PC-3 (cell line): ENCODE measurements at regions not wholly inside any gene's neighbourhood (a gene's known extent, or its start where the extent isn't known, plus 50 kb on each side); places are given as distances from the start of the nearest gene placed in this dataset.

Experiments
- ATAC-seq: fragments of 200-7000 bp; cut with Tn5 transposase; 2 replicates; pipeline ENCODE4 v1.9.1; 2020; ENCODE audit warnings: mild to moderate bottlenecking, moderate library complexity
- BruUV-seq: library from RNA; stranded (reverse); fragments of 400-500 nt; replicated peaks from 2 replicates; lab custom pipeline; 2021; lab: Mats Ljungman, UMichigan
- CTCF ChIA-PET: fragments of 300-600 bp; sonication (Branson Sonifier 250); formaldehyde crosslinking; loops from one replicate; lab custom pipeline; 2022; ENCODE audit warnings: antibody characterized with exemption; lab: Charles Lee
- POLR2A ChIA-PET: fragments of 300-600 bp; sonication (Branson Sonifier 250); formaldehyde crosslinking; loops from one replicate; lab custom pipeline; 2022; ENCODE audit warnings: antibody characterized with exemption; ENCODE audit not compliant: unreplicated experiment; lab: Charles Lee
- DNase-seq: peaks from one replicate; pipeline ENCODE4 v3.0.0-alpha.2; 2015
- H2AFZ ChIP-seq: fragments of 300-600 bp; sonication (generic); 2 replicates; pipeline ENCODE4 v1.6.0; 2016; ENCODE audit warnings: antibody characterized with exemption, low read length
- H3F3A ChIP-seq: fragments of 300-600 bp; sonication (generic); one replicate; pipeline ENCODE4 v1.6.0; 2017; ENCODE audit warnings: antibody characterized with exemption, low read length, control low read depth, mild to moderate bottlenecking; ENCODE audit not compliant: unreplicated experiment
- H3K27ac ChIP-seq: fragments of 300-600 bp; sonication (generic); 2 replicates; pipeline ENCODE4 v1.5.1; 2016; ENCODE audit warnings: mild to moderate bottlenecking, low read length
- H3K27me3 ChIP-seq: fragments of 300-600 bp; sonication (generic); 2 replicates; pipeline ENCODE4 v1.6.1; 2016; ENCODE audit warnings: low read length, mixed read lengths
- H3K36me3 ChIP-seq: fragments of 300-600 bp; sonication (generic); 2 replicates; pipeline ENCODE4 v1.6.1; 2016; ENCODE audit warnings: low read depth, mixed run types, low read length, mixed read lengths
- H3K4me1 ChIP-seq: fragments of 300-600 bp; sonication (generic); 2 replicates; pipeline ENCODE4 v1.5.1; 2016; ENCODE audit warnings: low read length; ENCODE audit not compliant: insufficient read depth
- H3K4me2 ChIP-seq: fragments of 300-600 bp; sonication (generic); 2 replicates; pipeline ENCODE4 v1.6.0; 2016; ENCODE audit warnings: low read length
- H3K4me3 ChIP-seq: fragments of 300-600 bp; sonication (generic); 2 replicates; pipeline ENCODE4 v1.5.1; 2016; ENCODE audit warnings: mild to moderate bottlenecking, low read length, mixed read lengths
- H3K79me2 ChIP-seq: fragments of 300-600 bp; sonication (generic); 2 replicates; pipeline ENCODE4 v1.6.1; 2017; ENCODE audit warnings: low read length, mixed read lengths
- H3K9ac ChIP-seq: fragments of 300-600 bp; sonication (generic); 2 replicates; pipeline ENCODE4 v1.6.0; 2016; ENCODE audit warnings: mild to moderate bottlenecking, low read length
- H3K9me2 ChIP-seq: fragments of 300-600 bp; sonication (generic); replicated peaks from 2 replicates; pipeline ENCODE4 v1.6.1; 2016; ENCODE audit warnings: mixed run types, low read length, mixed read lengths
- H3K9me3 ChIP-seq: fragments of 300-600 bp; sonication (generic); 2 replicates; pipeline ENCODE4 v1.6.1; 2016; ENCODE audit warnings: low read length, mixed read lengths
- H4K20me1 ChIP-seq: fragments of 300-600 bp; sonication (generic); 2 replicates; pipeline ENCODE4 v1.6.1; 2016; ENCODE audit warnings: low read length, mixed read lengths
- EZH2 ChIP-seq: fragments of 300-600 bp; sonication (generic); IDR thresholded peaks from one replicate; pipeline ENCODE4 v1.6.1; 2017; ENCODE audit warnings: antibody characterized with exemption, mild to moderate bottlenecking, low read length; ENCODE audit not compliant: unreplicated experiment
- EZH2phosphoT487 ChIP-seq: fragments of 300-600 bp; sonication (generic); IDR thresholded peaks from 2 replicates; pipeline ENCODE4 v1.6.1; 2018; ENCODE audit warnings: mild to moderate bottlenecking, antibody characterized with exemption, low read length, borderline replicate concordance
- intact Hi-C: fragments of 100-400 bp; cut with micrococcal nuclease; formaldehyde crosslinking; loops from 2 replicates; pipeline ENCODE4 v1.9.0; 2023
- TF ChIP-seq, protein P1 (sequence below): fragments of 300-600 bp; sonication (generic); conservative IDR thresholded peaks from 2 replicates; pipeline ENCODE4 v1.5.1; 2017; ENCODE audit warnings: antibody characterized with exemption, low read depth, mild to moderate bottlenecking, low read length

DNA sequence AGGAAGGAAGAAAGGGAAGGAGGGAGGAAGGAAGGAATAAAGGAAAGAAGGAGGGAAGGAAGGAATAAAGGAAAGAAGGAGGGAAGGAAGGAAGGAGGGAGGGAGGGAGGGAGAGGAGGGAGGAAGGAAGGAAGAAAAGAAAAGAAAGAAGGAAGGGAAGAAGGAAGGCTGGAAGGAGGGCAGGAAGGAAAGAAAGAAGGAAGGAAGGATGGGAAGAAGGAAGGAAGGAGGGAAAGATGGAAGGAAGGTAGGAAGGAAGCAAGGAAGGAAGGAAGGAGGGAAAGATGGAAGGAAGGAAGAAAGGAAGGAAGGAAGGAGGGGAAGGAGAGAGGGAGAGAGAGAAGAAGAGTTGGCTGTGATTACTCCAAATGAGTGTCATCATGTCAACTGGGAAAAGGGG, 190.6 kb downstream of the ACKR3 start:
- H3K36me3 ChIP-seq = no peaks in the 10 kb centered on the region
- H3K4me2 ChIP-seq = no peak overlapping the region
- no peaks in the 10 kb centered on the region for H3K79me2 ChIP-seq
- H3K4me1 ChIP-seq = no peaks in the 10 kb centered on the region
- no peaks in the 10 kb centered on the region for H3F3A ChIP-seq
- POLR2A ChIA-PET = no interaction called here
- ATAC-seq (no peak), DNase-seq (no peak)
- no peak overlapping the region for H3K4me3 ChIP-seq
- no peaks in the 10 kb centered on the region for H3K9me2 ChIP-seq
- CTCF ChIA-PET = no interaction called here
- H3K9me3 ChIP-seq = no peaks in the 10 kb centered on the region
- TF ChIP-seq EZH2phosphoT487 = no peak
- no peak for TF ChIP-seq EZH2
- TF ChIP-seq, protein P1, sequence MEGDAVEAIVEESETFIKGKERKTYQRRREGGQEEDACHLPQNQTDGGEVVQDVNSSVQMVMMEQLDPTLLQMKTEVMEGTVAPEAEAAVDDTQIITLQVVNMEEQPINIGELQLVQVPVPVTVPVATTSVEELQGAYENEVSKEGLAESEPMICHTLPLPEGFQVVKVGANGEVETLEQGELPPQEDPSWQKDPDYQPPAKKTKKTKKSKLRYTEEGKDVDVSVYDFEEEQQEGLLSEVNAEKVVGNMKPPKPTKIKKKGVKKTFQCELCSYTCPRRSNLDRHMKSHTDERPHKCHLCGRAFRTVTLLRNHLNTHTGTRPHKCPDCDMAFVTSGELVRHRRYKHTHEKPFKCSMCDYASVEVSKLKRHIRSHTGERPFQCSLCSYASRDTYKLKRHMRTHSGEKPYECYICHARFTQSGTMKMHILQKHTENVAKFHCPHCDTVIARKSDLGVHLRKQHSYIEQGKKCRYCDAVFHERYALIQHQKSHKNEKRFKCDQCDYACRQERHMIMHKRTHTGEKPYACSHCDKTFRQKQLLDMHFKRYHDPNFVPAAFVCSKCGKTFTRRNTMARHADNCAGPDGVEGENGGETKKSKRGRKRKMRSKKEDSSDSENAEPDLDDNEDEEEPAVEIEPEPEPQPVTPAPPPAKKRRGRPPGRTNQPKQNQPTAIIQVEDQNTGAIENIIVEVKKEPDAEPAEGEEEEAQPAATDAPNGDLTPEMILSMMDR = no peak
- intact Hi-C loops = no loop called here
- no peak overlapping the region for H3K9ac ChIP-seq
- no peak overlapping the region for H3K27ac ChIP-seq
- H4K20me1 ChIP-seq = no peaks in the 10 kb centered on the region
- no peaks in the 10 kb centered on the region for H3K27me3 ChIP-seq
- no peak overlapping the region for H2AFZ ChIP-seq
- no TSS peak for BruUV-seq

DNA sequence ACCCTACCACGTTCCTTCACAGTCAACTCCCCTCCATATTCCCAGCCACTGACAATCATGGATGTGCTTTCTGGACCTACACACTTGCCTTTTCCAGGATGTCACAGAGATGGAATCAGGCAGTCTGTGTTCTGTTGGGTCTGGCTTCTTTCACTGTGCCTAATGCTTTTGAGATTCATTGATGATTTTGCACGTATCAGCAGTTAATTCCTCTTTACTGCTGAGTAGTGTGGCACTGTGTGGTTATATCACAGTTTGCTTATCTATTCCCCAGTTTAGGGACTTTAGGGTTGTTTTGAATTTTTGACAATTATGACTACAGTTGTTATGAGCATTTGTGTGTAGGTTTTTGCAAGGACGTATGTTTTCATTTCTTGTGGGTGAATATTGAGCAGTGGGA, 191.7 kb downstream of the ACKR3 start:
- ChIA-PET POLR2A (no interaction called here), CTCF (no interaction called here)
- Histone ChIP-seq H3K9me3 (no peaks in the 10 kb centered on the region), H4K20me1 (no peaks in the 10 kb centered on the region), H3K27ac (no peak overlapping the region), H2AFZ (no peak overlapping the region), H3K27me3 (no peaks in the 10 kb centered on the region), H3K9me2 (no peaks in the 10 kb centered on the region), H3K4me1 (no peaks in the 10 kb centered on the region), H3K4me2 (no peak overlapping the region), H3K79me2 (no peaks in the 10 kb centered on the region), H3K36me3 (no peaks in the 10 kb centered on the region), H3F3A (no peaks in the 10 kb centered on the region), H3K4me3 (no peak overlapping the region), H3K9ac (no peak overlapping the region)
- no peak for ATAC-seq
- TF ChIP-seq, protein P1 = no peak
- TF ChIP-seq EZH2 = no peak
- no peak for TF ChIP-seq EZH2phosphoT487
- intact Hi-C loops = no loop called here
- no peak for DNase-seq
- no TSS peak for BruUV-seq

DNA sequence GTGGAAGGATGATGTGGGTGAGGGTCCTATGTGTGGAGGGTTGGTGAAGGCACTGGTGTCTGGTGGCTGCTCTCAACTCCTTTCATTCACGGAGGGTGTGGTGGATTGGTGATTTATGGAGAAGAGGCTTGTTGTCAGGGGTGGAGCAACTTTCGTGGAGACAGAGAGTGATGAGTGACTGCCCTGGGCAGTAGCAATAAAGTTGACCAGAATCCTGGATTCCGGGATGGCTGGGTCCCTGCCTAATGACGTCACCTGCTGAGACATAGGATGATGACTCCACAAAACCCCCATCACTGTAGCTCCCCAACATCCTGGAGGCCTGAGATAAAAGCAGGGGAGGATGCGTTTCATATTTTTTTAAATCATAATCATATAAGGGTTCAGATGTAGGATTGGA, 193.0 kb downstream of the ACKR3 start:
- Histone ChIP-seq H3K27ac (no peak overlapping the region), H3K4me2 (no peak overlapping the region), H3K9me3 (no peaks in the 10 kb centered on the region), H3K36me3 (no peaks in the 10 kb centered on the region), H4K20me1 (no peaks in the 10 kb centered on the region), H3K4me1 (no peaks in the 10 kb centered on the region), H3K79me2 (no peaks in the 10 kb centered on the region), H3K4me3 (no peak overlapping the region), H2AFZ (no peak overlapping the region), H3F3A (no peaks in the 10 kb centered on the region), H3K27me3 (no peaks in the 10 kb centered on the region), H3K9ac (no peak overlapping the region), H3K9me2 (no peaks in the 10 kb centered on the region)
- BruUV-seq = no TSS peak
- intact Hi-C loops = no loop called here
- POLR2A ChIA-PET = no interaction called here
- ATAC-seq (no peak), DNase-seq (peak; percentile 13)
- CTCF ChIA-PET = no interaction called here
- no peak for TF ChIP-seq EZH2
- no peak for TF ChIP-seq EZH2phosphoT487
- TF ChIP-seq, protein P1 = no peak
